Activated CD4-positive, alpha-beta T cell treated with anti-CD3 and anti-CD28 coated beads, Interleukin-2, amount 10 ng/mL, durations not matched to agents 7 days and 5 days (primary cell): ENCODE measurements at regions not wholly inside any gene's neighbourhood (a gene's known extent, or its start where the extent isn't known, plus 50 kb on each side); places are given as distances from the start of the nearest gene placed in this dataset.
"Not testable (repeated sequence)": the region's sequence is repeated elsewhere in the genome, so short reads cannot be mapped to it uniquely, and the experiment has no call there.

Source experiments
- CTCF ChIA-PET: fragments of 350-600 bp; sonication (Branson Sonifier 250); formaldehyde crosslinking; loops from one replicate; lab custom pipeline; 2021; ENCODE audit warnings: antibody characterized with exemption; lab: Charles Lee
- POLR2A ChIA-PET: fragments of 350-600 bp; sonication (Branson Sonifier 250); formaldehyde crosslinking; loops from one replicate; lab custom pipeline; 2021; ENCODE audit warnings: antibody characterized with exemption; lab: Charles Lee
- DNase-seq: peaks from one replicate; pipeline ENCODE4 v3.0.0-alpha.2; 2020
- H3K27ac Mint-ChIP-seq: one replicate; pipeline ENCODE4 v1.8.0; 2021; ENCODE audit warnings: mild to moderate bottlenecking, moderate library complexity, mixed read lengths
- H3K27me3 Mint-ChIP-seq: one replicate; pipeline ENCODE4 v1.8.0; 2021; ENCODE audit warnings: mixed read lengths
- H3K36me3 Mint-ChIP-seq: one replicate; pipeline ENCODE4 v1.8.0; 2021; ENCODE audit warnings: low read depth, mixed read lengths
- H3K4me1 Mint-ChIP-seq: one replicate; pipeline ENCODE4 v1.8.0; 2021; ENCODE audit warnings: mixed read lengths
- H3K4me3 Mint-ChIP-seq: one replicate; pipeline ENCODE4 v1.8.0; 2021; ENCODE audit warnings: mild to moderate bottlenecking, moderate library complexity, mixed read lengths
- H3K9me3 Mint-ChIP-seq: one replicate; pipeline ENCODE4 v1.8.0; 2021; ENCODE audit warnings: mixed read lengths

- no peak overlapping the region for H3K4me3 Mint-ChIP-seq
- no peaks in the 10 kb centered on the region for H3K27me3 Mint-ChIP-seq
- no peak for DNase-seq
- H3K9me3 Mint-ChIP-seq, result no peaks in the 10 kb centered on the region
- POLR2A ChIA-PET, result no interaction called here
- no peak overlapping the region for H3K27ac Mint-ChIP-seq
- CTCF ChIA-PET, result no interaction called here
- H3K4me1 Mint-ChIP-seq, result no peaks in the 10 kb centered on the region
- H3K36me3 Mint-ChIP-seq, result no peaks in the 10 kb centered on the region
Observed at GRCh38 chr14:41549821-41550607, 56.7 kb upstream of the LRFN5 start.

- Mint-ChIP-seq H3K27me3 (no peaks in the 10 kb centered on the region), H3K4me1 (no peaks in the 10 kb centered on the region), H3K36me3 (no peaks in the 10 kb centered on the region), H3K9me3 (no peaks in the 10 kb centered on the region), H3K27ac (no peak overlapping the region), H3K4me3 (no peak overlapping the region)
- DNase-seq, result no peak
- CTCF ChIA-PET, result no interaction called here
- POLR2A ChIA-PET, result no interaction called here
Observed at GRCh38 chr14:41549282-41549681, 57.4 kb upstream of the LRFN5 start.

DNA sequence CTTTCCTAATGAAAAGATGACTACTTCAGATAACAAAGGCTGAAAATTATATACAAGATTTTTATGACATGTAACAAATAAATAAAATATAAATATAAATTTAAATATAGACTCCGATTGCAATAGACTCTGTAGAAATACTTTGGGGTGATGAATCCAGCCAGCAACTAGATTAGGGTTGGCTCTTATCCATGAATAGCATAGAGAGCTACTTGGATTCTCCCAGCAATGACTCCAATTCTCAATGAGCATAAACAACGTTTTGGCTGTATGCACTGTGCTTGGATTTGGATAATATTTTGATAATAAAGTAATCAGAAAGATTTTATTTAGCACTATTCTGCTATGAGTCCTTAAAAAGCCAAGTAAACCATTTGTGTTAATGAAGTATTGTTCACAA lies 58.0 kb upstream of the LRFN5 start:
- H3K4me1 Mint-ChIP-seq, result no peaks in the 10 kb centered on the region
- H3K36me3 Mint-ChIP-seq, result no peaks in the 10 kb centered on the region
- ChIA-PET CTCF (no interaction called here), POLR2A (no interaction called here)
- no peaks in the 10 kb centered on the region for H3K27me3 Mint-ChIP-seq
- DNase-seq, result no peak
- no peak overlapping the region for H3K27ac Mint-ChIP-seq
- H3K9me3 Mint-ChIP-seq, result no peaks in the 10 kb centered on the region
- H3K4me3 Mint-ChIP-seq, result no peak overlapping the region

DNA sequence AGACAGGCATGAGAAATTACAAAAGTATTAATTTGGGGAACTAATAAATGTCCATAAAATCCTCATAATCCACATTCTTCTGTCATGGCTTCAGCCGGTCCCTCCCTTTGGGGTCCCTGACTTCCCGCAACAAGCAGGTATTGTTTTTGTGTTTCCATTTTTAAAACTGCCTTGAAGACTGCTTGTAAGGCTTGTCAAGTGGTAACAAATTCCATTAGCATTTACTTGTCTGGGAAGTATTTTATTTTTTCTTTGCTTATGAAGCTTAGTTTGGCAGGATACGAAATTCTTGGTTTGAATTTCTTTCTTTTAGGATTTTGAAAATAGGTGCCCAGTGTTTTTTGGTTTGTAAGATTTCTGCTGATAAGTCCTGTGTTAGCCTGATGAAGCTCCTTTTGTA lies 65.3 kb upstream of the LRFN5 start:
- POLR2A ChIA-PET, result no interaction called here
- Mint-ChIP-seq H3K4me3 (no peak overlapping the region), H3K9me3 (peaks cover 12% of the 10 kb centered on the region), H3K27ac (no peak overlapping the region), H3K27me3 (no peaks in the 10 kb centered on the region), H3K36me3 (no peaks in the 10 kb centered on the region), H3K4me1 (no peaks in the 10 kb centered on the region)
- CTCF ChIA-PET, result no interaction called here
- DNase-seq, result no peak

GRCh38 chr14:41532255-41532654 lies 74.4 kb upstream of the LRFN5 start:
- no peaks in the 10 kb centered on the region for H3K36me3 Mint-ChIP-seq
- H3K4me3 Mint-ChIP-seq, result no peak overlapping the region
- H3K4me1 Mint-ChIP-seq, result no peaks in the 10 kb centered on the region
- H3K27ac Mint-ChIP-seq, result no peak overlapping the region
- H3K27me3 Mint-ChIP-seq, result no peaks in the 10 kb centered on the region
- ChIA-PET CTCF (no interaction called here), POLR2A (no interaction called here)
- no peak for DNase-seq
- no peaks in the 10 kb centered on the region for H3K9me3 Mint-ChIP-seq

- ChIA-PET CTCF (no interaction called here), POLR2A (no interaction called here)
- Mint-ChIP-seq H3K36me3 (no peaks in the 10 kb centered on the region), H3K4me3 (no peak overlapping the region), H3K27me3 (no peaks in the 10 kb centered on the region), H3K4me1 (no peaks in the 10 kb centered on the region), H3K27ac (no peak overlapping the region), H3K9me3 (peaks cover 6% of the 10 kb centered on the region)
- no peak for DNase-seq
Observed at GRCh38 chr14:41521891-41522290, 84.8 kb upstream of the LRFN5 start.

GRCh38 chr14:41518030-41518429 lies 88.6 kb upstream of the LRFN5 start:
- H3K4me3 Mint-ChIP-seq, H3K27me3 Mint-ChIP-seq, POLR2A ChIA-PET, H3K27ac Mint-ChIP-seq, H3K4me1 Mint-ChIP-seq, DNase-seq, H3K36me3 Mint-ChIP-seq, CTCF ChIA-PET, H3K9me3 Mint-ChIP-seq: not testable (repeated sequence)

DNA sequence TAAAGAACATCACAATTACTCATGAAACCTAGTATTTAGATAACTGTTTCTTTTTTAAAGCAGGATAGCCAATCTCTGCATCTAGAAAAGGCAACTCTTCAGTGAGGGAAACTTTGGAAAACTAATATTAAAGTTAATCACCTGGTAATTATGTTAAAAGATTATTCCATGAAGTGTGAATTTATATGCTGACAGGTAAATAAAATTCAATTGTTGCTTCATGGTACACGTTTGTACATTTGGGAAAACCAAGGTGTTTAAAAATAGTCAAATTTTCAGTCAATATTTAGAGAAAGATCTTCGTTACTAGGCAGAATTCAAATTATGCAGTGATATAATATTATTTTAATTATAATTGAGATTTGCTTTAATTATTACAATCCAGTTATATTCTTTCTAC lies 100.1 kb upstream of the LRFN5 start:
- Mint-ChIP-seq H3K27me3 (no peaks in the 10 kb centered on the region), H3K4me1 (no peaks in the 10 kb centered on the region), H3K9me3 (no peaks in the 10 kb centered on the region), H3K36me3 (no peaks in the 10 kb centered on the region), H3K27ac (no peak overlapping the region), H3K4me3 (no peak overlapping the region)
- CTCF ChIA-PET, result no interaction called here
- POLR2A ChIA-PET, result no interaction called here
- no peak for DNase-seq

DNA sequence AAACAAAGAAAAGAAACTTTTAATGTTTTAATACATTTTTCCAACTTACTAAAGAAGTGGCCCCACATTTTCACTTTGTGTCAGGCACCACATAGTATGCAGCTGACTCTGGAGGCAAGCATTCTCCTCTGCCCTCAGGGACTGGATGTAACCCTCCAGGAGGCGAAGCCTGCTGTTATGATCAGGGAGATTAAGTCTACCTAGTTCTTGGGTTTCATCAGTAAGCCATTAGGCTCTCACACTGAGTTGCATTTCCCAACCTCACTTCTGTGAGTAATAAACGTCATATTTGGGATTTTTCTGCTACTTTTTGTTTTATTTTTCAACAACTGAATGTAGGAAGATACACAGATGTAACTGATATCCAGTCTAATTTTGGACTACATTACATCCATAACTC lies 101.2 kb upstream of the LRFN5 start:
- Mint-ChIP-seq H3K27me3 (no peaks in the 10 kb centered on the region), H3K9me3 (no peaks in the 10 kb centered on the region), H3K36me3 (no peaks in the 10 kb centered on the region), H3K27ac (no peak overlapping the region), H3K4me1 (no peaks in the 10 kb centered on the region), H3K4me3 (no peak overlapping the region)
- no peak for DNase-seq
- CTCF ChIA-PET, result no interaction called here
- POLR2A ChIA-PET, result no interaction called here

GRCh38 chr14:41498959-41499358 lies 107.7 kb upstream of the LRFN5 start:
- POLR2A ChIA-PET, result no interaction called here
- CTCF ChIA-PET, result no interaction called here

DNA sequence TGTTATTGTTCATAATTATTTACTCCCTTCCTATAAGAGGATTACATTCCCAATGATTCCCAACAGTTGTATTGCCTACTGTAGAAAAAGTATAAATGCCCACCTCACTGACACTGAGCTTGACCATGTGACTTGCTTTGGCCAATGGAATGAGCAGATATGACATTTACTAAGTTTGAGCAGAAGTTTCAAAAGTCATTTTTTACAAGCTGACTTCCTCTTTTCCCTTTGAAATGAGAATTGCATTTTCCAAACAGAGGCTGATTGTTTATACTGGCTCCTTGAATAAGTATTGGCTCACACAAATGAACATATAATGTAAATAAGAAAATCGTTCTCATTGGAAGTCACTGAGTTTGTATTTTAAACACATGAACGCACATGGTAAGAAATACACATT lies 116.4 kb upstream of the LRFN5 start:
- Mint-ChIP-seq H3K27me3 (no peaks in the 10 kb centered on the region), H3K27ac (no peak overlapping the region), H3K4me1 (no peaks in the 10 kb centered on the region), H3K36me3 (no peaks in the 10 kb centered on the region), H3K9me3 (no peaks in the 10 kb centered on the region), H3K4me3 (no peak overlapping the region)
- CTCF ChIA-PET, result no interaction called here
- POLR2A ChIA-PET, result no interaction called here
- no peak for DNase-seq

More at GRCh38 chr14:41498959-41499358, 107.7 kb upstream of the LRFN5 start:
- no peak overlapping the region for H3K27ac Mint-ChIP-seq
- DNase-seq, result no peak
- no peaks in the 10 kb centered on the region for H3K4me1 Mint-ChIP-seq
- H3K9me3 Mint-ChIP-seq, result no peaks in the 10 kb centered on the region
- no peaks in the 10 kb centered on the region for H3K27me3 Mint-ChIP-seq
- H3K36me3 Mint-ChIP-seq, result no peaks in the 10 kb centered on the region
- no peak overlapping the region for H3K4me3 Mint-ChIP-seq

GRCh38 chr14:41489315-41489972 lies 117.2 kb upstream of the LRFN5 start:
- H3K36me3 Mint-ChIP-seq, result no peaks in the 10 kb centered on the region
- H3K4me1 Mint-ChIP-seq, result no peaks in the 10 kb centered on the region
- H3K27me3 Mint-ChIP-seq, result no peaks in the 10 kb centered on the region
- no peak overlapping the region for H3K4me3 Mint-ChIP-seq
- no peaks in the 10 kb centered on the region for H3K9me3 Mint-ChIP-seq
- ChIA-PET CTCF (no interaction called here), POLR2A (no interaction called here)
- DNase-seq, result no peak
- H3K27ac Mint-ChIP-seq, result no peak overlapping the region

DNA sequence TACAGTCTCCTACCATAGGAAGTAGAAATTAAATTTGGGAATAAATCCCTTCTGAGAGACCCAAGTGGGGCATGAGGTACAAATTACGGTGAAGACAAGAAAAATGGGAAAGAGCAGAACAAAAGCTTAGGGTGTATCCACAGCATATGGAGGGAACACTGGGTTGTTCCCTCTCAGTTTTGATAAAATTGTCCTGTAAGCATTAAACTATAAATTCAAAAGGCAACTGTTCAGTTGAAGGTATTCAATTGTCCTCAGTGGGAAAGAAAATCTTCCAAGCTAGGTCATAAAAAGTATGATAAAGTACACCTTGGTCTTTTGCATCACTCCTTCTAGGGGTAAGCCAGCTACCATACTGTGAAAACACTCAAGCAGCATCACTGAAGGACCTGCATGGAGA lies 118.3 kb upstream of the LRFN5 start:
- Mint-ChIP-seq H3K36me3 (no peaks in the 10 kb centered on the region), H3K27ac (no peak overlapping the region), H3K4me1 (no peaks in the 10 kb centered on the region), H3K27me3 (no peaks in the 10 kb centered on the region), H3K9me3 (no peaks in the 10 kb centered on the region), H3K4me3 (no peak overlapping the region)
- no peak for DNase-seq
- ChIA-PET POLR2A (no interaction called here), CTCF (no interaction called here)

DNA sequence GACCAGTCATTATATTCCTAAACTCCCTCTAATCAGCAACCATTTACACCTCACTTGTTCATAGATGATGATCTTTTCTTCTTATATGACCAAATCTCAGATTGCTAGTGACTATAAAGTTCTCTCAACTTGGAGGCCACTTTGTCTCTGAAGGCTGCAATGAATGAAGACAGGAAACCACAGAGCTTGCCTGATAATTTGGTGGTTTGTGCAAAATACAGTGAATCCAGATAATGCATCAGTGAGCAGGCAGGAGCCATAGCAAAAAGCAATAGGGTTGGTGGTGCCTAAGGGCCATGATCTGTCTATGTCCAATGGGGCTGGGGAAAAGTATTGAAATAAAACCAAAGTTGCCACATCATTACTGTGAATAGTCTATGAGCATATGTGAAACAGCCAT lies 123.8 kb upstream of the LRFN5 start:
- ChIA-PET CTCF (no interaction called here), POLR2A (no interaction called here)
- H3K4me3 Mint-ChIP-seq, result no peak overlapping the region
- H3K4me1 Mint-ChIP-seq, result no peaks in the 10 kb centered on the region
- DNase-seq, result no peak
- H3K9me3 Mint-ChIP-seq, result no peaks in the 10 kb centered on the region
- no peaks in the 10 kb centered on the region for H3K27me3 Mint-ChIP-seq
- no peak overlapping the region for H3K27ac Mint-ChIP-seq
- H3K36me3 Mint-ChIP-seq, result no peaks in the 10 kb centered on the region
